ENCODE measurements at regions not wholly inside any gene's neighbourhood (a gene's known extent, or its start where the extent isn't known, plus 50 kb on each side); places are given as distances from the start of the nearest gene placed in this dataset.
"Not testable (repeated sequence)": the region's sequence is repeated elsewhere in the genome, so short reads cannot be mapped to it uniquely, and the experiment has no call there.

DNA sequence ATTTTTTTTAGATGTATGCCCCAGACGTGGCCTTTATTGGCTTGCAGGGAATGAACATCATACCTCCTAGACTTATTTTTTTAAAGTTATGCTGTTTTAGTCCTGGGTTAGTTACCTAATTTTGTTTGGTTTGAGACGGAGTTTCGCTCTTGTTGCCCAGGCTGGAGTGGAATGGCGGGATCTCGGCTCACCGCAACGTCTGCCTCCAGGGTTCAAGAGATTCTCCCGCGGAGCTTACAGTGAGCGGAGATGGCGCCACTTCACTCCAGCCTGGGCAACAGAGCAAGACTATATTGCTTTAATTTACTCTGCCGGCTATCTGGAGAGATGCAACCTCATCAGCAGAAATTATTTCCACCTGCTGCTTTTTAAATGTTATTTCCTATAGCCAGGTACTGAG, 82.9 kb upstream of the TNK2 start:
- TF ChIP-seq, protein P1, sequence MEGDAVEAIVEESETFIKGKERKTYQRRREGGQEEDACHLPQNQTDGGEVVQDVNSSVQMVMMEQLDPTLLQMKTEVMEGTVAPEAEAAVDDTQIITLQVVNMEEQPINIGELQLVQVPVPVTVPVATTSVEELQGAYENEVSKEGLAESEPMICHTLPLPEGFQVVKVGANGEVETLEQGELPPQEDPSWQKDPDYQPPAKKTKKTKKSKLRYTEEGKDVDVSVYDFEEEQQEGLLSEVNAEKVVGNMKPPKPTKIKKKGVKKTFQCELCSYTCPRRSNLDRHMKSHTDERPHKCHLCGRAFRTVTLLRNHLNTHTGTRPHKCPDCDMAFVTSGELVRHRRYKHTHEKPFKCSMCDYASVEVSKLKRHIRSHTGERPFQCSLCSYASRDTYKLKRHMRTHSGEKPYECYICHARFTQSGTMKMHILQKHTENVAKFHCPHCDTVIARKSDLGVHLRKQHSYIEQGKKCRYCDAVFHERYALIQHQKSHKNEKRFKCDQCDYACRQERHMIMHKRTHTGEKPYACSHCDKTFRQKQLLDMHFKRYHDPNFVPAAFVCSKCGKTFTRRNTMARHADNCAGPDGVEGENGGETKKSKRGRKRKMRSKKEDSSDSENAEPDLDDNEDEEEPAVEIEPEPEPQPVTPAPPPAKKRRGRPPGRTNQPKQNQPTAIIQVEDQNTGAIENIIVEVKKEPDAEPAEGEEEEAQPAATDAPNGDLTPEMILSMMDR (IDR thresholded peaks at IDR 0.05): not testable (repeated sequence)
- TF ChIP-seq ZFX (IDR thresholded peaks at IDR 0.05; ENCODE audit: borderline replicate concordance): not testable (repeated sequence)
